ENCODE measurements at regions not wholly inside any gene's neighbourhood (a gene's known extent, or its start where the extent isn't known, plus 50 kb on each side); places are given as distances from the start of the nearest gene placed in this dataset.

DNA sequence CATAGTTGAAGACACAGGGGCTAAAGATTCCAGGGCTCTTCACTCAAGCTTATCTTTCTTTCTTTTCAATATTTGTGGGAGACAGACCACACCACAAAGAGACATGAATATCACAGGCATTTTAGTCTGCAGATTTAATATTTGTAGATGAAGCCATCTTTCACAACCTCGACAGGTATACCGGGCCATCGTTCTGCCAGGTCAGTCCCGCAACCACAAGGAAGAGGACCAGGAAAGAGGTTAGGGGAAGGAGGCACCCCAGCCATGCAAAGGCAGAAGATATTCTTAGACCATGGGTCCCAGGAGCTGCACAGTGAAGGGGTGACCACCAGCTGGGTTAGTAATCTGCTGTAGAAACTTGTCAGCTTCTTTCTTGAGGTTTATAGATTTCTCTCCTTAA, 66.8 kb upstream of the UCN3 start:
- H2BK20ac ChIP-seq (ENCODE audit: low read depth, low read length): no peak overlapping the region
- H4K20me1 ChIP-seq (ENCODE audit: insufficient read depth, low read length): no peaks in the 10 kb centered on the region
- no peak overlapping the region for H3K4me3 ChIP-seq (ENCODE audit: insufficient read depth, low read depth, low read length)
- H3K4me1 ChIP-seq (ENCODE audit: control insufficient read depth, insufficient read depth, low read length): no peaks in the 10 kb centered on the region
- H3K23ac ChIP-seq (ENCODE audit: low read depth, low read length): no peak overlapping the region
- no peak overlapping the region for H4K5ac ChIP-seq (ENCODE audit: low read depth, low read length)
- no TSS peak for BruUV-seq (replicated peaks)
- dilution Hi-C loops (cut with HindIII; ENCODE audit: low sequenced_read_pairs, unreplicated experiment) (no loop called here), intact Hi-C loops (cut with micrococcal nuclease) (loop anchor here (10.0 kb wide), 1 partner anchor 327 kb away; no protein-coding TSS in a partner anchor), in situ Hi-C loops (cut with MboI; ENCODE audit: low sequenced_read_pairs) (no loop called here)
- H4K91ac ChIP-seq (ENCODE audit: insufficient read depth, low read depth, low read length): no peak overlapping the region
- POLR2A ChIA-PET (ENCODE audit: unreplicated experiment): no interaction called here
- peaks cover 1% of the 10 kb centered on the region; the same call in 1 of the 2 replicates for H3K27me3 ChIP-seq (ENCODE audit: control insufficient read depth, insufficient read depth, low read length)
- no peak overlapping the region for H3K4ac ChIP-seq (ENCODE audit: low read depth, low read length)
- ATAC-seq (ENCODE audit: low read depth): no peak
- H3K36me3 ChIP-seq (ENCODE audit: control insufficient read depth, insufficient read depth, low read length): no peaks in the 10 kb centered on the region
- no peak overlapping the region for H3K4me2 ChIP-seq (ENCODE audit: low read depth, low read length)
- no peak overlapping the region for H3K18ac ChIP-seq (ENCODE audit: low read depth, low read length)
- H2BK120ac ChIP-seq (ENCODE audit: low read depth, low read length): no peak overlapping the region
- WGBS, 2 experiments (ENCODE audit: extremely low coverage in 2 of 2, insufficient read length in 1 of 2): no CpG with 5 or more reads among the region's 4 CpGs
- H3K14ac ChIP-seq (replicated peaks; ENCODE audit: low read depth, low read length): no peak overlapping the region
- H3K79me1 ChIP-seq (ENCODE audit: low read depth in 1 of 2, low read length in 2 of 2): no peaks in the 10 kb centered on the region
- H2AFZ ChIP-seq (replicated peaks; ENCODE audit: low read length, poor library complexity): no peak overlapping the region
- H2AK9ac ChIP-seq (replicated peaks; ENCODE audit: low read depth, low read length, poor library complexity): no peak overlapping the region
- no peak for TF ChIP-seq MAFK (IDR thresholded peaks at IDR 0.05; ENCODE audit: low read depth, low read length)
- TF ChIP-seq, protein P1, sequence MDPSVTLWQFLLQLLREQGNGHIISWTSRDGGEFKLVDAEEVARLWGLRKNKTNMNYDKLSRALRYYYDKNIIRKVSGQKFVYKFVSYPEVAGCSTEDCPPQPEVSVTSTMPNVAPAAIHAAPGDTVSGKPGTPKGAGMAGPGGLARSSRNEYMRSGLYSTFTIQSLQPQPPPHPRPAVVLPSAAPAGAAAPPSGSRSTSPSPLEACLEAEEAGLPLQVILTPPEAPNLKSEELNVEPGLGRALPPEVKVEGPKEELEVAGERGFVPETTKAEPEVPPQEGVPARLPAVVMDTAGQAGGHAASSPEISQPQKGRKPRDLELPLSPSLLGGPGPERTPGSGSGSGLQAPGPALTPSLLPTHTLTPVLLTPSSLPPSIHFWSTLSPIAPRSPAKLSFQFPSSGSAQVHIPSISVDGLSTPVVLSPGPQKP (IDR thresholded peaks at IDR 0.05; ENCODE audit: borderline replicate concordance, low read depth, low read length): no peak
- TF ChIP-seq MAZ (IDR thresholded peaks at IDR 0.05; ENCODE audit: borderline replicate concordance, low read depth, low read length): no peak
- TF ChIP-seq FOS (IDR thresholded peaks at IDR 0.05; ENCODE audit: low read depth, low read length): no peak
- no peak for TF ChIP-seq POLR2A (IDR thresholded peaks at IDR 0.05; ENCODE audit: low read depth, low read length)
- TF ChIP-seq RAD21 (IDR thresholded peaks at IDR 0.05; ENCODE audit: low read length): no peak
- TF ChIP-seq RCOR1 (IDR thresholded peaks at IDR 0.05; ENCODE audit: insufficient replicate concordance, low read length): no peak
- no peak for TF ChIP-seq CTCF (conservative IDR thresholded peaks at IDR 0.05; ENCODE audit: low read depth, low read length)
- no peak for TF ChIP-seq CHD1 (IDR thresholded peaks at IDR 0.05; ENCODE audit: low read depth, low read length)
- TF ChIP-seq USF2 (IDR thresholded peaks at IDR 0.05; ENCODE audit: low read depth, low read length): no peak
- TF ChIP-seq BHLHE40 (IDR thresholded peaks at IDR 0.05; ENCODE audit: low read depth, low read length): no peak
- H4K8ac ChIP-seq (ENCODE audit: low read depth in 2 of 2, low read length in 2 of 2): no peak overlapping the region
- H3K56ac ChIP-seq (ENCODE audit: extremely low read depth, insufficient read depth, low read length): no peak overlapping the region
- H3K27ac ChIP-seq (ENCODE audit: insufficient read depth, low read length): no peak overlapping the region
- CTCF ChIA-PET: interaction anchor here (0.5 kb wide), 1 partner anchor 8 kb away, joined by 3 read pairs; no protein-coding TSS in a partner anchor
- no peak overlapping the region for H3K9ac ChIP-seq (ENCODE audit: low read depth, low read length)
- DNase-seq: no peak
- H2BK5ac ChIP-seq (ENCODE audit: low read depth, low read length, poor library complexity, severe bottlenecking): no peak overlapping the region
- no peak overlapping the region for H2AK5ac ChIP-seq (ENCODE audit: low read depth, low read length)
- H3K9me3 ChIP-seq (ENCODE audit: control insufficient read depth, insufficient read depth, low read length): no peaks in the 10 kb centered on the region
- H3K9me1 ChIP-seq (ENCODE audit: insufficient read depth, low read length): no peaks in the 10 kb centered on the region; the same call in 1 of the 2 replicates
- H2BK15ac ChIP-seq (ENCODE audit: low read depth, low read length): no peak overlapping the region
